NT2/D1 (cell line): ENCODE measurements at regions not wholly inside any gene's neighbourhood (a gene's known extent, or its start where the extent isn't known, plus 50 kb on each side); places are given as distances from the start of the nearest gene placed in this dataset.

Source experiments
- DNase-seq: peaks from one replicate; pipeline ENCODE4 v3.0.0-alpha.2; 2011; ENCODE audit warnings: low read depth, low spot score
- H3K27me3 ChIP-seq: 2 replicates; pipeline ENCODE4 v1.6.0; 2011; ENCODE audit warnings: mild to moderate bottlenecking; ENCODE audit not compliant: insufficient read length, insufficient read depth
- H3K36me3 ChIP-seq: 2 replicates; pipeline ENCODE4 v1.6.1; 2011; ENCODE audit warnings: mild to moderate bottlenecking, low read length, mixed read lengths; ENCODE audit not compliant: insufficient read depth, insufficient read length
- H3K4me1 ChIP-seq: 2 replicates; pipeline ENCODE4 v1.5.1; 2011; ENCODE audit not compliant: insufficient read depth, insufficient read length
- H3K4me3 ChIP-seq: 2 replicates; pipeline ENCODE4 v1.5.1; 2011; ENCODE audit warnings: low read depth; ENCODE audit not compliant: insufficient read length
- H3K9ac ChIP-seq: 2 replicates; pipeline ENCODE4 v1.6.0; 2011; ENCODE audit warnings: low read depth; ENCODE audit not compliant: insufficient read length
- H3K9me3 ChIP-seq: 2 replicates; pipeline ENCODE4 v1.5.1; 2011; ENCODE audit warnings: mild to moderate bottlenecking, low read length; ENCODE audit not compliant: insufficient read depth
- SUZ12 ChIP-seq: IDR thresholded peaks from 2 replicates; pipeline ENCODE4 v1.6.1; 2011; ENCODE audit not compliant: insufficient read length, insufficient read depth; ENCODE audit errors: extremely low read depth
- YY1 ChIP-seq: IDR thresholded peaks from 2 replicates; pipeline ENCODE4 v1.6.1; 2011; ENCODE audit not compliant: insufficient read length, insufficient read depth
- ZNF274 ChIP-seq: IDR thresholded peaks from 2 replicates; pipeline ENCODE4 v1.6.1; 2011; ENCODE audit warnings: mild to moderate bottlenecking, low read depth, low read length

DNA sequence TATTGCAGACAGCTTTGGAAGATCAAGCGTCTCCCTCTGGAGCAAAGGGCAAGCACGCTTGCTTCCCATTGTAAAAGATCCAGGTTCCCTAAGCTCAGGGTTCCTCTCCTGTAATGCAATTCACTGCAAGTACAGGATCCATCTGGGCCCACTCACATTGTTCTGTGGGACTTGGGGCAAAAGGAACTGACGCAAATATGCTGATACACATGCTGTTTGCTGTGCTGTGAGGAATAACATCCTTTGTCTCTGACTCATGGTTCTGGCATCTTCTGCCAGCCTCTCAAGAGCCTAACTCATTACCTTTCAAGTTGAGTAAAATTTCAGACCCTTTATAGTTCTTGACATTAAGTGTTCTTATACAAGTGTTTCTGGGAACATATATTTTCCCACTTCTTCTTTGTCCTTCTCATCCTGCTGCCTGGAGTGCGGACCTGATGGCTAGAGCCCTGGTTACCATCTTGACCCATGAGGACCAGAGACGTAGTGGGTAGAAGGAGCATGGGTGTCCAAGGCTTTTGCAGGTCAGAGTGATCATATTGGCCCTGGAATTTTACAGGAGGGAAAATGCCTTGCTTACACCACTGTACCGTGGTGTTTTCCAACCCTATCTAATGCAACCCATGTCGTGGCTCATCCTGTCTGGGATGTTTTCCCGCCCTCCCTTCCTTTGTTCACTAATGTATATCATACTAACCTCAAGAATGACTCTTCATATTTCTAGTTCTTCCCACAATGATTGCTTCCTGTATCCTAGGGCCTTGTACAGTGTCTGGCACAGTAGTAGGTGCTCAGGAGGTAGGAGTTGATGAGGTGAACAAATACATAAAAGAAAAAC lies 145.7 kb upstream of the GLI2 start:
- H3K9ac ChIP-seq: no peak overlapping the region
- DNase-seq: no peak
- peaks cover 72% of the 10 kb centered on the region for H3K27me3 ChIP-seq

GRCh38 chr2:120590841-120591240 lies 144.8 kb upstream of the GLI2 start:
- Histone ChIP-seq H3K4me1 (peaks cover 26% of the 10 kb centered on the region), H3K9me3 (no peaks in the 10 kb centered on the region), H3K9ac (no peak overlapping the region), H3K27me3 (peaks cover 72% of the 10 kb centered on the region), H3K36me3 (no peaks in the 10 kb centered on the region), H3K4me3 (no peak overlapping the region)
- DNase-seq: no peak
- TF ChIP-seq YY1: no peak
- TF ChIP-seq ZNF274: no peak
- no peak for TF ChIP-seq SUZ12

More for the DNA sequence above, 145.7 kb upstream of the GLI2 start:
- TF ChIP-seq SUZ12 (no peak), YY1 (no peak)
- no peaks in the 10 kb centered on the region; the same call in 1 of the 2 replicates for H3K9me3 ChIP-seq
- no peaks in the 10 kb centered on the region for H3K36me3 ChIP-seq
- peaks cover 23% of the 10 kb centered on the region for H3K4me1 ChIP-seq
- no peak overlapping the region for H3K4me3 ChIP-seq

GRCh38 chr2:120591572-120591971 lies 144.1 kb upstream of the GLI2 start:
- TF ChIP-seq ZNF274: no peak
- Histone ChIP-seq H3K36me3 (no peaks in the 10 kb centered on the region), H3K9ac (no peak overlapping the region), H3K4me3 (no peak overlapping the region), H3K9me3 (no peaks in the 10 kb centered on the region), H3K27me3 (peaks cover 67% of the 10 kb centered on the region), H3K4me1 (peaks cover 24% of the 10 kb centered on the region)
- DNase-seq: no peak

DNA sequence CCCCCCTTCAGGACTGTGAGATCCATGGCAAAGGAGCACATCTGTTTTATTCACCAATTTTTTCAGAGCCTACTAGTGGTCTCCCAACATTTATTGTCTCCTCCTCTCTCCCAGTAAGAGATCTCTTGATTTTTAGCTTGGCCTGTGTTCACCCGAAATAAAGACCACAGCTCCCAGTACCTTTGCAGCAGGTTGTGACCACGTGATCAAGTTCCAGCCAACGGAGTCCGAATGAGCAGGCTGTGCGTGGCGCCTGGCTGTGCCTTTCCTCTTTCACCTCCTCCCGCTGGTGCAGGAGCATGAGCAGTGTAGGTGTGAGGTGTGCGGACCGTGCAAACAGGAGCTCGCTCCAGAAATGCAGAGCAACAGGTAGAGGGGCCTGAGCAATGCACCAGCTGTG lies 143.6 kb upstream of the GLI2 start:
- Histone ChIP-seq H3K27me3 (peaks cover 62% of the 10 kb centered on the region), H3K36me3 (no peaks in the 10 kb centered on the region), H3K4me1 (peaks cover 23% of the 10 kb centered on the region), H3K9me3 (no peaks in the 10 kb centered on the region), H3K9ac (no peak overlapping the region), H3K4me3 (no peak overlapping the region)
- DNase-seq: no peak
- TF ChIP-seq ZNF274 (no peak), SUZ12 (no peak), YY1 (no peak)

DNA sequence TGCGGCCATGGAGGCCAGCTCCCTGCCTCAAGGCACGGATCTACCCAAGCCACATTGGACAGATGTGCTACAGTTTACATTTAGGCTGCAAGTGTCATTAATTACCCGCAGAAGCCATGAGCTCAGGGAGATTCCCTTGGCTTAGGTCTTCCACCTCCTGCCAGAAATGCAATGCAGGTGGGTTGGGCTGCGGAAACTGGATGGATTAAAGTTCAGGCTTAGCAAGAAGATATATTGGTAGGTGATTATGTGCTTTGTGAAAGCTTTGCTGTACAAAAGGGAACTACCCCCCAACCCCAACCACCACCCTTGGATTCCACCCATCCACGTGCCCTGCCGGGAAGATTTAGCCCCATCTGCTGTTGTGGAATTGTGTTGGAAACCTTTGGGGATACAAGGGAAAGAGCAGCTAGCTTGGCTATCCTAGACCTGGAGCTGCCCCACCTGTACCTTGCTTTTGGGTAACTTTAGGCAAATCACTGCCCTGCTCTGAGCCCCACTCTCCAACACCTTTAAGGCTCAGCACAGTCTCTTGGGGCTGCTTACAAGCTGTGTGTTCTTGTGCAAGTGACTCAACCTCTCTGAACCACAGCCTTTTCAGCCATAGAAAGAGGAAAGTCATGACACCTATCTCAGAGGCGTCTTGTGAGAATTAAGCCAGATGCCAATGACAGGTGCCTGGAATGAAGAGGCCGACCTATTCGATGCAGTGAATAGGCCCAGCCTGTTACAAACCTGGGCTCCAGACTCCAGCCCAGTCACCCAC lies 141.6 kb upstream of the GLI2 start:
- no peak for TF ChIP-seq ZNF274
- TF ChIP-seq SUZ12: no peak
- TF ChIP-seq YY1: no peak
- Histone ChIP-seq H3K27me3 (peaks cover 54% of the 10 kb centered on the region), H3K9me3 (no peaks in the 10 kb centered on the region), H3K9ac (no peak overlapping the region), H3K4me1 (peaks cover 24% of the 10 kb centered on the region), H3K4me3 (no peak overlapping the region), H3K36me3 (no peaks in the 10 kb centered on the region)
- DNase-seq: no peak

GRCh38 chr2:120594856-120595685 lies 140.6 kb upstream of the GLI2 start:
- Histone ChIP-seq H3K9ac (no peak overlapping the region), H3K4me1 (peaks cover 24% of the 10 kb centered on the region), H3K9me3 (no peaks in the 10 kb centered on the region), H3K4me3 (no peak overlapping the region), H3K36me3 (no peaks in the 10 kb centered on the region), H3K27me3 (peaks cover 45% of the 10 kb centered on the region)
- no peak for DNase-seq
- TF ChIP-seq SUZ12 (no peak), ZNF274 (no peak), YY1 (no peak)
